HFF-Myc (cell line): ENCODE measurements at regions not wholly inside any gene's neighbourhood (a gene's known extent, or its start where the extent isn't known, plus 50 kb on each side); places are given as distances from the start of the nearest gene placed in this dataset.

Experiments
- DNase-seq: peaks from one replicate; pipeline ENCODE4 v3.0.0-alpha.2; 2011; ENCODE audit warnings: low read depth; ENCODE audit errors: extremely low read depth
- H3K4me3 ChIP-seq: replicated peaks from 2 replicates; pipeline ENCODE4 v1.5.1; 2011; ENCODE audit warnings: low read depth, mild to moderate bottlenecking, control low read depth, low read length
- TF ChIP-seq, protein P1 (sequence below): IDR thresholded peaks from 2 replicates; pipeline ENCODE4 v1.5.1; 2012; ENCODE audit warnings: mild to moderate bottlenecking, low read depth, low read length, control low read depth; ENCODE audit errors: missing control alignments

- H3K4me3 ChIP-seq: peak overlapping the region; percentile 89
- DNase-seq: no peak
- TF ChIP-seq, protein P1, sequence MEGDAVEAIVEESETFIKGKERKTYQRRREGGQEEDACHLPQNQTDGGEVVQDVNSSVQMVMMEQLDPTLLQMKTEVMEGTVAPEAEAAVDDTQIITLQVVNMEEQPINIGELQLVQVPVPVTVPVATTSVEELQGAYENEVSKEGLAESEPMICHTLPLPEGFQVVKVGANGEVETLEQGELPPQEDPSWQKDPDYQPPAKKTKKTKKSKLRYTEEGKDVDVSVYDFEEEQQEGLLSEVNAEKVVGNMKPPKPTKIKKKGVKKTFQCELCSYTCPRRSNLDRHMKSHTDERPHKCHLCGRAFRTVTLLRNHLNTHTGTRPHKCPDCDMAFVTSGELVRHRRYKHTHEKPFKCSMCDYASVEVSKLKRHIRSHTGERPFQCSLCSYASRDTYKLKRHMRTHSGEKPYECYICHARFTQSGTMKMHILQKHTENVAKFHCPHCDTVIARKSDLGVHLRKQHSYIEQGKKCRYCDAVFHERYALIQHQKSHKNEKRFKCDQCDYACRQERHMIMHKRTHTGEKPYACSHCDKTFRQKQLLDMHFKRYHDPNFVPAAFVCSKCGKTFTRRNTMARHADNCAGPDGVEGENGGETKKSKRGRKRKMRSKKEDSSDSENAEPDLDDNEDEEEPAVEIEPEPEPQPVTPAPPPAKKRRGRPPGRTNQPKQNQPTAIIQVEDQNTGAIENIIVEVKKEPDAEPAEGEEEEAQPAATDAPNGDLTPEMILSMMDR: no peak
Observed at GRCh38 chr17:77371888-77372443, 231.2 kb downstream of the SEC14L1 start.

DNA sequence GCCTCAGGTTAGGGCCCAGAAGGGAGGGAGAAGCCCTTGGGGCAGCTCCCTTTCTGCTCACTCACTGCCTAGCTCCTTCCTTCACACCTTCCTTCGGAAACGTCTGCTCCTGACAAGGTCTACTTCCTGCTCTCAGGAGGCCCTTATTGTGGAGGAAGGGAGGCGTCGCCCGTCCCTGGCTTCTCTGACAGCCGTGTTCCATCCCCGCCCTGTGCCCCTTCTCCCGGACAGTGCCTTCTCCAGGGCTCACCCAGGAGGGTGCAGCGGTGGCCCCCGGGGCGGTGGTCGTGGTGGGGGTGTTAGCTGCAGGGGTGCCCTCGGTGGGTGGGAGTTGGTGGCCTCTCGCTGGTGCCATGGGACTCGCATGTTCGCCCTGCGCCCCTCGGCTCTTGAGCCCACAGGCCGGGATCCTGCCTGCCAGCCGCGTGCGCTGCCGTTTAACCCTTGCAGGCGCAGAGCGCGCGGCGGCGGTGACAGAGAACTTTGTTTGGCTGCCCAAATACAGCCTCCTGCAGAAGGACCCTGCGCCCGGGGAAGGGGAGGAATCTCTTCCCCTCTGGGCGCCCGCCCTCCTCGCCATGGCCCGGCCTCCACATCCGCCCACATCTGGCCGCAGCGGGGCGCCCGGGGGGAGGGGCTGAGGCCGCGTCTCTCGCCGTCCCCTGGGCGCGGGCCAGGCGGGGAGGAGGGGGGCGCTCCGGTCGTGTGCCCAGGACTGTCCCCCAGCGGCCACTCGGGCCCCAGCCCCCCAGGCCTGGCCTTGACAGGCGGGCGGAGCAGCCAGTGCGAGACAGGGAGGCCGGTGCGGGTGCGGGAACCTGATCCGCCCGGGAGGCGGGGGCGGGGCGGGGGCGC is 231.9 kb downstream of the SEC14L1 start:
- TF ChIP-seq, protein P1: no peak
- DNase-seq: no peak
- peak overlapping the region; percentile 89 for H3K4me3 ChIP-seq

DNA sequence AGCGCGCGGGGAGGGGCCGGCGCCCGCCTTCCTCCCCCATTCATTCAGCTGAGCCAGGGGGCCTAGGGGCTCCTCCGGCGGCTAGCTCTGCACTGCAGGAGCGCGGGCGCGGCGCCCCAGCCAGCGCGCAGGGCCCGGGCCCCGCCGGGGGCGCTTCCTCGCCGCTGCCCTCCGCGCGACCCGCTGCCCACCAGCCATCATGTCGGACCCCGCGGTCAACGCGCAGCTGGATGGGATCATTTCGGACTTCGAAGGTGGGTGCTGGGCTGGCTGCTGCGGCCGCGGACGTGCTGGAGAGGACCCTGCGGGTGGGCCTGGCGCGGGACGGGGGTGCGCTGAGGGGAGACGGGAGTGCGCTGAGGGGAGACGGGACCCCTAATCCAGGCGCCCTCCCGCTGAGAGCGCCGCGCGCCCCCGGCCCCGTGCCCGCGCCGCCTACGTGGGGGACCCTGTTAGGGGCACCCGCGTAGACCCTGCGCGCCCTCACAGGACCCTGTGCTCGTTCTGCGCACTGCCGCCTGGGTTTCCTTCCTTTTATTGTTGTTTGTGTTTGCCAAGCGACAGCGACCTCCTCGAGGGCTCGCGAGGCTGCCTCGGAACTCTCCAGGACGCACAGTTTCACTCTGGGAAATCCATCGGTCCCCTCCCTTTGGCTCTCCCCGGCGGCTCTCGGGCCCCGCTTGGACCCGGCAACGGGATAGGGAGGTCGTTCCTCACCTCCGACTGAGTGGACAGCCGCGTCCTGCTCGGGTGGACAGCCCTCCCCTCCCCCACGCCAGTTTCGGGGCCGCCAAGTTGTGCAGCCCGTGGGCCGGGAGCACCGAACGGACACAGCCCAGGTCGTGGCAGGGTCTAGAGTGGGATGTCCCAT is 232.8 kb downstream of the SEC14L1 start:
- H3K4me3 ChIP-seq: peak overlapping the region; percentile 89
- TF ChIP-seq, protein P1: no peak
- DNase-seq: no peak

DNA sequence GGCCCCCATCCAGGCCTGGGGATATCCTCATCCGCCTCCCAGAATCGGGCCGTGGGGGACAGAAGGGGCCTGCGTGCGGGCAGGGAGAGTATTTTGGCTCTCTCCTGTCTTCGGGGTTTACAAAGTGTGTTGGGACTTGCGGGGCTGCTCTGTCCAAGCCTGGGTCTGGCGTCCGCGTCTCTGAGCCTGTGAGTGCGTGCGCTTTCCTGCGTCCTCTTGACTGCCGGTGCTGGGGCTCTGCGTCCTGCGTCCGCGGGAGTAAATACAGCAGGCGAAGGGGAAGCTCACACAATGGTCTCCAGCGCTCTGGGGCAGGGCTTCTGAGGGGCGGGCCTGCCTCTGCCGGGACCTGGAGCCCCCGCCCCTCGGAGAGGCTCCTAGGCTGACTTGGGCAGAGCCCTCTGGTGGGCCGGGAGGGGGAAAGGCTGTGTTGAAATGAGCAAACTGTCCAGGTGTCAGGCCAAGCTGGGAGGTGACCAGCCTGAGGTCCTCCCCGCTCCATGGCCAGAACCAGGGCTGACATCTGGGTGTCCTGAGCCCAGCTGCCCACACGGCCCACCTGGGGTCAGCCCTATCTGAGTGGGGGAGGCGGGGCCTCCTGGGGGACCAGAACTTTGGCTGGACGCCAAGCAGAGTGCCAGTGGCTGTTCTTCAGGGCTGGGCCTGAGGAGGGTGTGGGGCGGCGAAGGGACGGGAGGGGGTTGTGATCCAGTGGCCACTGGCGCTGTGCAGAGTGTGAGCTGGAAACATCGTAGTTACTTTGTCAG is 233.6 kb downstream of the SEC14L1 start:
- H3K4me3 ChIP-seq: peak overlapping the region; percentile 89
- TF ChIP-seq, protein P1: peak; percentile 46
- no peak for DNase-seq

GRCh38 chr17:77375108-77375916 is 234.5 kb downstream of the SEC14L1 start:
- no peak for DNase-seq
- peak overlapping the region; percentile 89 for H3K4me3 ChIP-seq
- TF ChIP-seq, protein P1: no peak
